ENCODE measurements at regions not wholly inside any gene's neighbourhood (a gene's known extent, or its start where the extent isn't known, plus 50 kb on each side); places are given as distances from the start of the nearest gene placed in this dataset.

- no peak for DNase-seq
These were observed 191.5 kb downstream of the ZBBX start for GRCh38 chr3:167188592-167188991.

GRCh38 chr3:167187221-167187620, 192.9 kb downstream of the ZBBX start:
- DNase-seq = no peak

DNA sequence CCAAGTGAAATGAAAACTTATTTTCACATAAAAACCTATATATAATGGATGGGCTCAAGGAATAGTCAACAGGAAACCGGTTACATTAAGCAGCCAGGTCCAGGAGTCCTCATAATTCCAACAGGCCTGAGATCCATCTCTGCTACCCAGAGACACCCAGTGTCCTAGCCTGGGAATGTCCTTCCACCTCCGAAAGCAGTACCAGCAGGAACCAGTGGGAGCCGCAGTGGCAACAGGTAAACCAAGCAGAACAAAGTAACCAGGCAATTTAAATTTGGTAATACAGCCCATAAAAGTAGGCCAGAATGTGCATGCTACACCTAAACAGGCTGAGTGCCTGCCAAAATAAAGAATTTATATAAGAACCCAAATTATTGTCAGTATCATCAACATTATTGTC, 195.6 kb downstream of the ZBBX start:
- no peak for DNase-seq

DNA sequence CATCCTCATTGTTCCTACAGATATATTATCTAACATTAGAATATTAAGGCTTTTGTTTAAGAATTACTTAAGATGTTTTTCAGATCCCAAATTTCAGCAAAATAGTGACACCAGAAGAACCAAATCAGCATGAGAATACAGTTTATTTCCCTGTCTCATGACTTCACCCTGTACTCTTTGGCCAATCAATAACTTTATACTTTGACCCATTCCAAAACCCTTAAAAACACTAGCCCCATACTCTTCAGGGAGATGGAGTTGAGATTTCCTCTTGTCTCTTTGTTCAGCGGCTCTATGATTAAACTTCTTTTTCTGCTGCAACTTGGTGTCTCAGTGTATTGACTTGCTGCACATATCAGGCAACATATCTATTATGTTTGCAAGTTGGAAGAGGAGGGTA, 207.7 kb downstream of the ZBBX start:
- DNase-seq = no peak

DNA sequence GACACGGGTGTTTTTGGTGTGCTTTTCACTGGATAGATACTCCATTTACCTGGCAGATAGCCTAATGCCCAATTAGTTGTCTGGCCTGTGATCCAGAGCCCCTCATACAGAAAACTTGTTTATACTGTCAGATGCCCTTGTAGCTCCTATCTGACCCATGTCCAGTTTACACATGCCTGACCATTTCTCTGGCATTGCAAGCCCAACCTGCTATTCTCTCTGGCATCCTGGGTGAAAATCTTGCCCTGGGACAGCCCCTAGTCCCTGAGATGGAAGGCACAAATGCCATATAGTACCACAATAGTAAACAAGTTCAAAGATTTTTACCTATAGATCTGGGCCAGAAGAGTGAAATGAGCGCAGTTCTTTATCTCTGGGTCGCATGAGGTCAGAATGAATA, 212.6 kb downstream of the ZBBX start:
- no peak for DNase-seq

DNA sequence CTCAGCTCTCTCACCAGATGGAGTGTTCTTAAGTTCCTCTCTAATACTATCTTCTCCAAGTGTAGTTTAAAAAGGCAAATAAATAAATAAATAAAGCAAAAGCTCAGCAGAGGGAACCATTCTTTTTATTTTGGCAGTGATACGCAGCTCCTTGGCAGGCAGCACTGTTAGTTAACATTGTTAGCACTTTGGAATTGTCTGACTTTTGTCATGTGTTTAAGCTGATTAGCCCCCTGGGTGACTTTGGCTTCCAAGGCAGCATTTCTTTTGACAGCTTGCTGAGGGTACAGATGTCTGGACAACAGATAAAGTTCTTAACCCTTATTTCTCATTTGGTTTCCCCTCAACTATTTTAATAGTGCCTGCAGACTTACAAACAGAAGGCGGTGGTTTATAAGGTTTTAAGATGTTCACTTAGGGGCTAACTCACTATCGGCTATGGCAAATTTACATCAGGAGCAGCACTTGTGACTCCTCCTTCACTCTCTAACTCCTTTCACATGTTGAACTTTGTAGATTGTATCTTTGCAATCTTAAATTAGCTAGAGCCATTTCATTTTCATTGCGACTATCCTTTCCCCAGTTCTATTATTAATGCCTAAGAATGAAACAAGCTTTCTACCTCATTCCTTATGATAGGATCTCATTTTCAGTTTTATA, 213.4 kb downstream of the ZBBX start:
- DNase-seq = no peak

- DNase-seq = no peak
These were observed 214.1 kb downstream of the ZBBX start for GRCh38 chr3:167166012-167166411.

DNA sequence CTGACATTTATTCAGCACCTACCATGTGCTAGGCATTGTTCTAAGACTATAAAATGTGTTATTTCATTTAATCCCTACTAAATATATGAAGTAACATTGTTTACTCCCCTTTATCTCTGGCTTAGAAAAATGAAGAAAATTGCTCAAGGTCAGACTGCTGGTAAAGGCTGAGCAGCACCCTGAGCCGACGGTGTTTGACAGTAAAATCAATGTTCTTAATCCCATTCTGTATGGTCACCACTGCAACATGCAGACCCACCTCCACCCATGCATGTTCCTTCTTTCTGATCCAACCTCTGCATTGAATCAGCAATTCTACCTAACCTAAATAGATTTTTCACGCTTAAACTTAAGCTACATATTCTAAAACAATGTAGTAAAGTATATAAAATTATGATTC, 216.5 kb downstream of the ZBBX start:
- no peak for DNase-seq

DNA sequence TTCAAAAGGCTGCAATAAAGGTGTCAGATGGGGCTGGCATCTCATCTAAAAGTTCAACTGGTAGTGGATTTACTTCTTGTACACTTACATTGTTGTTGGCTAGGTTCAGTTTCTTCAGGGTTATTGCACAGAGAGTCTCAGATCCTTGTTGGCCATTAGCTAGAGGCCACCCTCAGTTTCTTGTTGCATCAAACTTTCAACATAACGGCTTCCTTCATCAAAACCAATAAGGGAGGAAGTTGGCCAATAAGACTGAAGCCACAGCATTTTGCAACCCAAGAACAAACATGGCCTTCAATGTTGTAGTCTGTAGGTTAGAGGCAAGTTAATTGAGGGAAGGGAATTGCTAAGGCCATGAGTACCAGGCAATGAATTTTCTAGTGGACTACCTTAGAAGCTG, 218.0 kb downstream of the ZBBX start:
- DNase-seq = no peak

- DNase-seq = no peak
These were observed 219.3 kb downstream of the ZBBX start for GRCh38 chr3:167160781-167161180.

DNA sequence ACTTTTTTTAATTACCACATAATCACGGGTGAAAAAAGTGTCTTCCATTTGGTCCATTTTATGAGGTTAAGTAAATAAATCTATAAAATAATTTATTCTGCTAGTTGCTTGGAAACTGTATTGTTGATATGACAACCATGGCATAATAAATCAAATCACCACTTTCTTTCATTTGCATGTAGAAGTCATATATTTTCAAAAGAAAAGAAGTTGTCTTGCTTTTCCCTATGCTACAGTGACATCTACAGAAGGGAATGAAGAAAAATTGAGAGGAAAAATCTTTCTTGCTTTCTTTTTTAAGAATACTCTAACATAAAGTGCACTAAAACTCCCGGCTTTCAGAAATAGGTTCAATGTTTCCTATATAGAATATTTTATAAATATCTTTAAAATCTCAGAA, 228.5 kb downstream of the ZBBX start:
- DNase-seq = no peak

DNA sequence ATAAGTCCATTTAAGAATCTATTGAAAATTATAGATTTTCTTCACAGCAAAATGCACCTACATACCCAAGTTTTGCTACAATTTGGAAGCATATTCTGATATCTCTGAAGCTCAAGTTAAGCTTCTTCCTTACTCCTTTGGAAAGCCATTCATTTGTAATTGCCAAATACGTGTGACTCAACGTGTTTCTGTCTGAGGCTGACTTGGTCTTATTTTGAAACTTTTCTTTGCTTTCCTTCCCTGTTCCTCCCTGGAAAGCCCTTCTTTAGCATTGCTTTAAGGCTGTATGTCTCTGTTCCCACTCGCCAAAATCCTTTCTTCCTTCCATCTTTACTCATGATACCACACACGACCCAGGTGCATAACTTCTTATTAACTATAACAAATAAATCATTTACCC, 232.0 kb downstream of the ZBBX start:
- no peak for DNase-seq

- DNase-seq = no peak
These were observed 233.2 kb downstream of the ZBBX start for GRCh38 chr3:167146911-167147310.

- DNase-seq = no peak
These were observed 254.3 kb downstream of the ZBBX start for GRCh38 chr3:167125612-167126407.

GRCh38 chr3:167120828-167121227, 259.3 kb downstream of the ZBBX start:
- no peak for DNase-seq

GRCh38 chr3:167116120-167116922, 263.8 kb downstream of the ZBBX start:
- no peak for DNase-seq

GRCh38 chr3:167115331-167115934, 264.7 kb downstream of the ZBBX start:
- DNase-seq = no peak

- no peak for DNase-seq
These were observed 265.5 kb downstream of the ZBBX start for GRCh38 chr3:167114619-167115018.

DNA sequence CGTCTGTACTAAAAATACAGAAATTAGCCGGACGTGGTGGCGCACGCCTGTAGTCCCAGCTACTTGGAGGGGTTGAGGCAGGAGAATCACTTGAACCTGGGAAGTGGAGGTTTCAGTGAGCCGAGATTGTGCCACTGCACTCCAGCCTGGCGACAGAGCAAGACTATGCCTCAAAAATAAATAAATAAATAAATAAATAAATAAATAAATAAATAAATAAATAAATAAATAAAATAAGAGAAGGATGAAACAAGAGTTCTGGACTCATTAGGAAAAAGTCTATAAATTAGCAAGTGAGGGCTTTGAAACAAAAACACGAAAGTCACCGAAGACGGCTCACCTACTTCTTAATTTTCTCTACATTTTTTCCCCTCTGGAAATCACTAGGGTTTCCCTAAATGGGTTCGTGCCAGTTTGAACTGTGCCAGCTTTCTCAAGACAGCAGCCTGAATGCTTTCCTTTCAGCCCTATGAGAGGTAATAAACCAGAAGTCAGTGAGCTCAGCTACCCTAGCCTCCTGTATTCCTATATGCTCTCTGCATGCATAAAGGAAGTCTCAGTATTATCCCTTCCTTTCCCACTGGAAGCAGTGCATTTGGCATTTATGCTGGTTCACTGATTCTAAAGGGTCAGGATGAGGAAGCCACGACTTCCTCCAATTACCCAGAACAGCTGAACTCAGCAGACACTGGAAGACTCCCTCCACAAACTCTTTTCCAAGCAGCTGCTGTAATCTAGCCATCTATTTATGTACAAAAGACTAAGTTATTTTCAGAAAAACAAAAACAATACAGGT, 266.9 kb downstream of the ZBBX start:
- no peak for DNase-seq

GRCh38 chr3:167110901-167111300, 269.2 kb downstream of the ZBBX start:
- no peak for DNase-seq

- no peak for DNase-seq
These were observed 270.4 kb downstream of the ZBBX start for GRCh38 chr3:167109746-167110145.

- no peak for DNase-seq
These were observed 273.6 kb downstream of the ZBBX start for GRCh38 chr3:167106456-167106855.

DNA sequence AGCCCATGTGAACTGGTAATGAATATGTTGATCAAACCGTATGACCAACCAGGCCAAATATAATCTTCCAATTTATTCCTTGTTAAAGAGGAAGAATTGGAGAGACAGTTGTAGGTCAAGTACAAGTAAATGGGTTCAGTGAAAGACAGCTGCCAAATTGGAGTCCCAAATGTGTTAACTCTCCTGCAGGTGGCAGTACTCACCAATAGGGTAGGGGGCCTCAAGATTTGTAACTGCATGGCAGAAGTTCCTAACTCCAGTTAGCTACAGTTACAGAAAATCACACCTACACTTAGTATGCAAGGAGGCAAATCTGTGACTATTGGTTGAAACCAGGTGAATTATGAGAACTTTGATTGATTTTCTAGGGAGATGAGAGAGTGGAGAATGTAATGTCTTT, 278.0 kb downstream of the ZBBX start:
- no peak for DNase-seq
